Ecto neural progenitor cell (in vitro differentiated cells): ENCODE measurements at regions not wholly inside any gene's neighbourhood (a gene's known extent, or its start where the extent isn't known, plus 50 kb on each side); places are given as distances from the start of the nearest gene placed in this dataset.
A peak's percentile ranks its signal among the peaks of the same experiment; 100 is the strongest.
"Not testable (repeated sequence)": the region's sequence is repeated elsewhere in the genome, so short reads cannot be mapped to it uniquely, and the experiment has no call there.

ENCODE experiments used
- DNase-seq: peaks from one replicate; pipeline ENCODE4 v3.0.0-alpha.2; 2018; ENCODE audit warnings: low spot score

- not testable (repeated sequence) for DNase-seq
Measured at GRCh38 chr9:61628951-61629350, 439.1 kb downstream of the SPATA31A7 start.

- DNase-seq = no peak
Measured at GRCh38 chr9:61634192-61634591, 444.4 kb downstream of the SPATA31A7 start.

- not testable (repeated sequence) for DNase-seq
Measured at GRCh38 chr9:61664232-61664631, 474.4 kb downstream of the SPATA31A7 start.

GRCh38 chr9:61665330-61665751 lies 475.5 kb downstream of the SPATA31A7 start:
- DNase-seq = no peak

GRCh38 chr9:61665829-61666228 lies 476.0 kb downstream of the SPATA31A7 start:
- no peak for DNase-seq

GRCh38 chr9:61666310-61666709 lies 476.5 kb downstream of the SPATA31A7 start:
- no peak for DNase-seq

- no peak for DNase-seq
Measured at GRCh38 chr9:61666849-61667371, 477.1 kb downstream of the SPATA31A7 start.

GRCh38 chr9:61667559-61668121 lies 477.8 kb downstream of the SPATA31A7 start:
- DNase-seq = no peak

GRCh38 chr9:61668201-61668600 lies 478.4 kb downstream of the SPATA31A7 start:
- not testable (repeated sequence) for DNase-seq

- DNase-seq = no peak
Measured at GRCh38 chr9:61668846-61669245, 479.0 kb downstream of the SPATA31A7 start.

GRCh38 chr9:61669352-61669751 lies 479.5 kb downstream of the SPATA31A7 start:
- no peak for DNase-seq

- not testable (repeated sequence) for DNase-seq
Measured at GRCh38 chr9:61669831-61670505, 480.1 kb downstream of the SPATA31A7 start.

GRCh38 chr9:61670616-61671015 lies 480.8 kb downstream of the SPATA31A7 start:
- no peak for DNase-seq

GRCh38 chr9:61671276-61671973 lies 481.6 kb downstream of the SPATA31A7 start:
- no peak for DNase-seq

GRCh38 chr9:61672107-61672541 lies 482.3 kb downstream of the SPATA31A7 start:
- not testable (repeated sequence) for DNase-seq

- DNase-seq = not testable (repeated sequence)
Measured at GRCh38 chr9:61672645-61673167, 482.9 kb downstream of the SPATA31A7 start.

GRCh38 chr9:61673247-61673646 lies 483.4 kb downstream of the SPATA31A7 start:
- no peak for DNase-seq

GRCh38 chr9:61673664-61674381 lies 484.0 kb downstream of the SPATA31A7 start:
- peak; percentile 22 for DNase-seq

- no peak for DNase-seq
Measured at GRCh38 chr9:61674465-61674864, 484.6 kb downstream of the SPATA31A7 start.

- no peak for DNase-seq
Measured at GRCh38 chr9:61674882-61675281, 485.0 kb downstream of the SPATA31A7 start.
